GM19023 (cell line): ENCODE measurements at regions not wholly inside any gene's neighbourhood (a gene's known extent, or its start where the extent isn't known, plus 50 kb on each side); places are given as distances from the start of the nearest gene placed in this dataset.
A peak's percentile ranks its signal among the peaks of the same experiment; 100 is the strongest.
"Not testable (repeated sequence)": the region's sequence is repeated elsewhere in the genome, so short reads cannot be mapped to it uniquely, and the experiment has no call there.

Experiments used
- ATAC-seq: cut with Tn5 transposase; IDR thresholded peaks from one replicate; pipeline ENCODE4 v1.9.1; 2021; ENCODE audit warnings: mild to moderate bottlenecking, moderate library complexity; ENCODE audit not compliant: unreplicated experiment

GRCh38 chr10:30199376-30200016, 140.1 kb upstream of the JCAD start:
- no peak for ATAC-seq

GRCh38 chr10:30197186-30197585, 137.8 kb upstream of the JCAD start:
- ATAC-seq, result no peak

- ATAC-seq, result not testable (repeated sequence)
Observed at GRCh38 chr10:30196559-30196958, 137.2 kb upstream of the JCAD start.

- ATAC-seq, result no peak
Observed at GRCh38 chr10:30192846-30193608, 133.6 kb upstream of the JCAD start.

- ATAC-seq, result no peak
Observed at GRCh38 chr10:30190577-30191552, 131.5 kb upstream of the JCAD start.

- no peak for ATAC-seq
Observed at GRCh38 chr10:30189238-30189580, 129.8 kb upstream of the JCAD start.

- no peak for ATAC-seq
Observed at GRCh38 chr10:30188556-30189237, 129.3 kb upstream of the JCAD start.

- ATAC-seq, result no peak
Observed at GRCh38 chr10:30188101-30188500, 128.7 kb upstream of the JCAD start.

GRCh38 chr10:30187010-30187409, 127.6 kb upstream of the JCAD start:
- ATAC-seq, result no peak

GRCh38 chr10:30186371-30186875, 127.0 kb upstream of the JCAD start:
- ATAC-seq, result peak; percentile 76

- ATAC-seq, result no peak
Observed at GRCh38 chr10:30185916-30186315, 126.5 kb upstream of the JCAD start.

- ATAC-seq, result no peak
Observed at GRCh38 chr10:30185341-30185740, 126.0 kb upstream of the JCAD start.

- ATAC-seq, result no peak
Observed at GRCh38 chr10:30184397-30185033, 125.1 kb upstream of the JCAD start.

- no peak for ATAC-seq
Observed at GRCh38 chr10:30183055-30183402, 123.6 kb upstream of the JCAD start.

- no peak for ATAC-seq
Observed at GRCh38 chr10:30182191-30183054, 123.0 kb upstream of the JCAD start.

- ATAC-seq, result no peak
Observed at GRCh38 chr10:30178356-30178964, 119.1 kb upstream of the JCAD start.

GRCh38 chr10:30176776-30177533, 117.6 kb upstream of the JCAD start:
- ATAC-seq, result no peak

GRCh38 chr10:30176182-30176581, 116.8 kb upstream of the JCAD start:
- ATAC-seq, result no peak
